LNCAP (cell line): ENCODE measurements at regions not wholly inside any gene's neighbourhood (a gene's known extent, or its start where the extent isn't known, plus 50 kb on each side); places are given as distances from the start of the nearest gene placed in this dataset.

Experiments
- TF ChIP-seq, protein P1 (sequence below): fragments of 450-650 bp; IDR thresholded peaks from 2 replicates; pipeline ENCODE4 v1.5.1; 2017; ENCODE audit warnings: mild to moderate bottlenecking

DNA sequence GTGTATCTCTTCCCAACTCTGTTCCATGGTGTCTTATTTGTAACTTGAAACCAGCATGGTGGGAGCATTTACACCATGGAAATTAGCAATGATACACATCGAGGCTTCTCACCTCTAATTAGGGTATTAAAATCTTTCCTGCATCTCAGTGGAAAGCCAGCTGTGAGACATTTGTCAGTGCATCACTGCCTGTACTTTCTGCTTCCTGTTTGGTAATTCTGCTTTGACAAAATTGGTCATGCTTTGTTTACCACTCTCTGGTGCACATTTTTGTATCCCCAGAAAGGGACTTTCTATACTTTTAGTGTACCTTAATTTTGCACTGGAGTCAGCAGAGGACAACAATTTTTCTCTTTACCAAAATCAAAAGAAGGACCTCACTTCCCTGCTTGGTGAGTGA lies 402.1 kb downstream of the PDCD6IP start:
- TF ChIP-seq, protein P1, sequence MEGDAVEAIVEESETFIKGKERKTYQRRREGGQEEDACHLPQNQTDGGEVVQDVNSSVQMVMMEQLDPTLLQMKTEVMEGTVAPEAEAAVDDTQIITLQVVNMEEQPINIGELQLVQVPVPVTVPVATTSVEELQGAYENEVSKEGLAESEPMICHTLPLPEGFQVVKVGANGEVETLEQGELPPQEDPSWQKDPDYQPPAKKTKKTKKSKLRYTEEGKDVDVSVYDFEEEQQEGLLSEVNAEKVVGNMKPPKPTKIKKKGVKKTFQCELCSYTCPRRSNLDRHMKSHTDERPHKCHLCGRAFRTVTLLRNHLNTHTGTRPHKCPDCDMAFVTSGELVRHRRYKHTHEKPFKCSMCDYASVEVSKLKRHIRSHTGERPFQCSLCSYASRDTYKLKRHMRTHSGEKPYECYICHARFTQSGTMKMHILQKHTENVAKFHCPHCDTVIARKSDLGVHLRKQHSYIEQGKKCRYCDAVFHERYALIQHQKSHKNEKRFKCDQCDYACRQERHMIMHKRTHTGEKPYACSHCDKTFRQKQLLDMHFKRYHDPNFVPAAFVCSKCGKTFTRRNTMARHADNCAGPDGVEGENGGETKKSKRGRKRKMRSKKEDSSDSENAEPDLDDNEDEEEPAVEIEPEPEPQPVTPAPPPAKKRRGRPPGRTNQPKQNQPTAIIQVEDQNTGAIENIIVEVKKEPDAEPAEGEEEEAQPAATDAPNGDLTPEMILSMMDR, result no peak

DNA sequence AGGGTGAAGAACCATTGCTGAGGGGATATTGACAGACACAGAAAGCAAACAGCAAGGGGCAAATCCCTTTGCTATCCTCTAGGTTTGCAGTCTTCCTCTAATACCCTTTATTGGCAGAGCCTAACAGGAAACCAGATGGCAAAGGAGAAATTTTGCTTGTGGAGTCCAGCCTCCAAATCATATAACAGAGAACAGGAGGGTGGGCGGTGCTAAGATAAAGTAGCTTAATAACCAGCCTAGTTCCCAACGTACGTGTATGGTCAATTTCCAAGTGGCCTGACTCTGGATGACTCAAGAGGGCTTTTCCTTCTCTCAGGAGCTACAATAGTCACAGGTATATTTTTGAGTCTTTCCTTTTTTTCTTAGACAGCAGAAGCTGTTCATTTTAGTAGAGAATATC lies 404.5 kb downstream of the PDCD6IP start:
- TF ChIP-seq, protein P1, result no peak

DNA sequence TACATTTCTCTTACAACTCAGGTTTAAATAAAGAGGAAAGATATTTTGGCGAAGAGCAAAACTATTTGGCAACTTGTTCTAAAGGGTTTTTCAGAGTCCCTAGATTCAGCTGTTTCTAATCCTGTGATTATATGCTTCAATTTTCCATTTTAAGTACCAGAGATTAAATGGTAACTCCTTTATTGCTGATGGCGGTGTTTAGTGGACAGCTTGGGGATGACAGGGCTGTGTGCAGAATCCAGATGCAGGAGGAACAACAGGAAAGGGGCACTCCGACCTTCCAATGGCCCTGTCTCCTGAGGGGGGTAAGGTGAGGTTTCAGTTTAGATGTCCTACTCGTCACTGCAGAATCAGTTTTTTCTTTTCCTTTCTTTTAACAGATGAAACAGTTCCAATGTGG lies 405.0 kb downstream of the PDCD6IP start:
- TF ChIP-seq, protein P1, result no peak

DNA sequence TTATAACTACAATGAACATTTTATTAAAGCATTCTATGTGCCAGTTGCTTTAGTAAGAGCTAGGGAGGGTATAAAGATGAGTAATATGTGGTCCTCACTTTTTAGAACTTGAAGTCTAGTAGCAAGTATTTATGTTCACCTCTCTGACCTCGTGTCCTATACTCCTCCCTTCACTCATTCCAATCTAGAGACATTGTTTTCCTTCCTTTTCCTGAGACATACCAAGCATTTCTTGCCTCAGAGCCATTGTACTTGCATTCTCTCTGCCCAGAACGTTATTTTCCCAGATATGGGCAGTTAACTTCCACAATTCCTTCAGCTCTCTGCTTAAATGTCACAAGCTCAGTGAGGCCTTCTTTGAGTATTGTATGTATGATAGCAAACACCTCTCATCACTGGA lies 408.6 kb downstream of the PDCD6IP start:
- TF ChIP-seq, protein P1, result no peak

DNA sequence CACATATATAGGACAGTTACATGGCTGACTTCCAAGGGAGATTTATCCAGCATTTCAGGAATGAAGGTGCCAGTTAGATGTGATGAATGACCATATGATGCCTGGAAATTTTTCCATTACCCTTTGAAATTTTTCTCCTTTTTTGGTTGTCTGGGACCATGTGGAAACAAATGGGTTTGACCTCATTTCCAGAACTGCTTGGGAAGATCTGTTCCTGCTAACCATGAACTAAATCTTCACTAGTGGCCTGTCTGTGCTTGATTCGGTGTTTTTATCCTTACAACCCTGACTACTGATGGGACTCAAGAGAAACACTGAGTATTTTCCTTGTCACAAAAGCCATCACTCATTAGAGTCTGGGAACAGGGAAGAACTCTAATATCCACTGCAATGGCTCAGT lies 409.4 kb downstream of the PDCD6IP start:
- TF ChIP-seq, protein P1, result no peak

DNA sequence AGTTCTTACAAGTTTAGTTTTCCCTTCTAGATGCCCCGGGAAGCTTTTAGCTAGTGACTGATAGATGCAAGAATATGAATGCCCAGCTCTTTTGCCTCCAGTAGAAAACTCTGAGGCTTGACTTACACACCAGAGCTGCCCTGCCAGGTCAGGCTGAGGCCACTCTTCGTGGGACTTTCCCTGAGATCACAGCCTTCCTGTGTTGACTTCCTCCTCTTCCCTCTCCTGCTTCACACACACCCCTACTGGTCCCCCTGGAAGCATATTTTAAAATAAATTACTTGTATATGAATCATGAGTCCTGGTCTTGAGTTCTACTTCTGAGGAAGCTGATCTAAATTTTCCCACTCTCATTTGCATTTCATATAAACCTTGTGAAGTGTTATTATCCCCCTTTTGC lies 413.7 kb downstream of the PDCD6IP start:
- TF ChIP-seq, protein P1, result no peak

DNA sequence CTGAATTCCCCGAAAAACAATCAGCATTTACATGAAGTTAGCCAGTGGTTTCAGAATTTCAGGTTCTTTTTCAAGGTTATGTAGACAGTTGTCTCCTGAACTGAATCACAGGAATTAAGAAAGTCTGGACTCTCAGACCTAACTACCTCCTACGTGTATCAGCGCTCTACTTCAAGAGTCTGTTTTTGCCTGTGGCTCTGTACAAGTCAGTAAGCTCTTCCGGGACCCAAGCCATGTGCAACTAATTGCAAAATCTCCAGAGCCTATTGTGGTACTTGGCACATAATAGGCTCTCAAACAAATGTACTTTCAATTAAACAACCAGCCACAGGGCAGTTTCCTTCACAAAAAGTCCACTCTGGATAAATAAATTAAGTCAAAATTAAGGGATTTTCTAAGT lies 414.2 kb downstream of the PDCD6IP start:
- TF ChIP-seq, protein P1, result no peak

DNA sequence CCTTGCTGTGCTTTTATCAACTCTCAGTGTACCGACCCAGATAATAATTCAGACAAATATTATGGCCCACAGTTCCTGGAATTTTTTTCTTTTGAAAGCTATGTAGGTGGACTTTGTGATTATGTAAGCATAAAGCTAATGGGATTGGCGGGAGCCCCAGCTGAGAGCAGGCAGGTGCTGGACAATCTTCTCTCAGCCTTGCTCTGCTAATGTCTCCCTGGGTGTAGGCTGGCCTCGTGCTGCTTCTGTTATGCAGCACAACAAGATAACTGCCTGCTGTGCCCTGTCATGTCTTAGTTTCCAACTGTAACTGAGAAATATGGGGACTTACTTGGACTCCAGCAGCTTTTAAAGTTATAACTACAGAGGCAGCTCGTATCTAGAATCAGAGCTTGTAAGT lies 415.0 kb downstream of the PDCD6IP start:
- TF ChIP-seq, protein P1, result no peak
